Left lung (tissue), 4 donors: ENCODE measurements at regions not wholly inside any gene's neighbourhood (a gene's known extent, or its start where the extent isn't known, plus 50 kb on each side); places are given as distances from the start of the nearest gene placed in this dataset.

ENCODE experiments used
- ATAC-seq: fragments of 200-7000 bp; cut with Tn5 transposase; one replicate; pipeline ENCODE4 v1.9.1; 2020; ENCODE audit warnings: moderate library complexity
- DNase-seq, 4 donors: peaks; one replicate each; pipeline ENCODE4 v3.0.0-alpha.2; 2013 to 2020
- H3K27ac ChIP-seq, 2 donors: fragments of 200-600 bp; sonication (generic) in 1 of 2; one replicate each; pipeline versions ENCODE4 v1.5.0 to v1.8.0; 2020 to 2021
- H3K27me3 ChIP-seq, 2 donors: fragments of 200-600 bp; sonication (generic) in 1 of 2; one replicate each; pipeline versions ENCODE4 v1.5.0 to v1.8.0; 2020 to 2021
- H3K36me3 ChIP-seq, 2 donors: fragments of 200-600 bp; sonication (generic) in 1 of 2; one replicate each; pipeline versions ENCODE4 v1.5.0 to v1.8.0; 2020 to 2021
- H3K4me1 ChIP-seq, 2 donors: fragments of 200-600 bp; one replicate each; pipeline ENCODE4 v1.8.0; 2021
- H3K4me3 ChIP-seq, 2 donors: fragments of 200-600 bp; sonication (generic) in 1 of 2; one replicate each; pipeline versions ENCODE4 v1.5.0 to v1.8.0; 2020 to 2021; ENCODE audit warnings: mild to moderate bottlenecking in 1 of 2
- H3K9me3 ChIP-seq, 2 donors: fragments of 200-600 bp; sonication (generic) in 1 of 2; one replicate each; pipeline versions ENCODE4 v1.5.0 to v1.8.0; 2020 to 2021
- CTCF ChIP-seq, 2 donors: fragments of 200-600 bp; sonication (generic) in 1 of 2; IDR thresholded peaks; one replicate each; pipeline versions ENCODE4 v1.5.0 to v1.8.0; 2021; ENCODE audit warnings: antibody characterized with exemption in 2 of 2
- intact Hi-C, 2 donors: fragments of 100-400 bp; cut with DNase I; formaldehyde crosslinking; loops; one replicate each; pipeline versions ENCODE4 v1.11.2 to v1.14.2; 2022
- donor health status: DM: no; HTN: yes; CAD: no.
- donor health status: DM: no; HTN: no; CAD: no.

- Histone ChIP-seq H3K4me1 (peaks cover 0 to 14% of the 10 kb centered on the region in 2 donors), H3K36me3 (no peaks in the 10 kb centered on the region), H3K9me3 (no peaks in the 10 kb centered on the region), H3K27me3 (no peaks in the 10 kb centered on the region), H3K4me3 (no peak overlapping the region), H3K27ac (no peak overlapping the region)
- DNase-seq: no peak
- no peak for TF ChIP-seq CTCF (IDR thresholded peaks at IDR 0.05)
- intact Hi-C loops: no loop called here
- ATAC-seq: no peak
These were observed 213.4 kb upstream of the SEMA6D start for GRCh38 chr15:47503876-47504275.

- no peaks in the 10 kb centered on the region for H3K9me3 ChIP-seq
- H3K27me3 ChIP-seq: no peaks in the 10 kb centered on the region
- intact Hi-C loops: no loop called here
- H3K4me3 ChIP-seq: no peak overlapping the region
- DNase-seq (peak in 1 of 4 donors; percentile 32), ATAC-seq (peak; percentile 30)
- H3K27ac ChIP-seq: peak overlapping the region in 1 of 2 donors; percentile 57
- no peaks in the 10 kb centered on the region for H3K36me3 ChIP-seq
- H3K4me1 ChIP-seq: peaks cover 0 to 14% of the 10 kb centered on the region in 2 donors
- no peak for TF ChIP-seq CTCF (IDR thresholded peaks at IDR 0.05)
These were observed 212.6 kb upstream of the SEMA6D start for GRCh38 chr15:47504624-47505256.

GRCh38 chr15:47505712-47506328 is 211.5 kb upstream of the SEMA6D start:
- Histone ChIP-seq H3K4me1 (peaks cover 0 to 14% of the 10 kb centered on the region in 2 donors), H3K9me3 (no peaks in the 10 kb centered on the region), H3K27ac (no peak overlapping the region), H3K4me3 (no peak overlapping the region), H3K27me3 (no peaks in the 10 kb centered on the region), H3K36me3 (no peaks in the 10 kb centered on the region)
- no peak for DNase-seq
- intact Hi-C loops: no loop called here
- ATAC-seq: no peak
- TF ChIP-seq CTCF (IDR thresholded peaks at IDR 0.05): no peak

- TF ChIP-seq CTCF (IDR thresholded peaks at IDR 0.05): no peak
- Histone ChIP-seq H3K27me3 (no peaks in the 10 kb centered on the region), H3K4me1 (peaks cover 0 to 14% of the 10 kb centered on the region in 2 donors), H3K27ac (no peak overlapping the region), H3K9me3 (no peaks in the 10 kb centered on the region), H3K36me3 (no peaks in the 10 kb centered on the region), H3K4me3 (no peak overlapping the region)
- peak in 1 of 4 donors; percentile 37 for DNase-seq
- intact Hi-C loops: no loop called here
- no peak for ATAC-seq
These were observed 210.8 kb upstream of the SEMA6D start for GRCh38 chr15:47506329-47507100.
